ENCODE measurements at regions not wholly inside any gene's neighbourhood (a gene's known extent, or its start where the extent isn't known, plus 50 kb on each side); places are given as distances from the start of the nearest gene placed in this dataset.

DNA sequence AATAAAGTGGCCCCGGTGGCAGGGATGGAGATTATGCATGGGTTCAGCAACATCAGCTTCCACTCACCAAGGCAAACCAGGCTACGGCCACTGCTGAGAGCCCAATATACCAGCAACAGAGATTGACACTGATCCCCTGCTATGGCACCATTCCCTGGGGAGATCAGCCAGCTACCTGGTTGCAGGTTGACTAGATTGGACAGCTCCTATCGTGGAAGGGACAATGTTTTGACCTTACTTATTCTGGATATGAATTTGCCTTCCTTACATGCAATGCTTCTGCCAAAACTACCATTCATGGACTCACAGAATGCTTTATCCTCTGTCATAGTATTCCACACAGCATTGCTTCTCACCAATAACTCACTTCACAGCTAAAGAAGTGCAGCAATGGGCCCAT, 174.8 kb upstream of the TNFAIP3 start:
- TF ChIP-seq, protein P1, sequence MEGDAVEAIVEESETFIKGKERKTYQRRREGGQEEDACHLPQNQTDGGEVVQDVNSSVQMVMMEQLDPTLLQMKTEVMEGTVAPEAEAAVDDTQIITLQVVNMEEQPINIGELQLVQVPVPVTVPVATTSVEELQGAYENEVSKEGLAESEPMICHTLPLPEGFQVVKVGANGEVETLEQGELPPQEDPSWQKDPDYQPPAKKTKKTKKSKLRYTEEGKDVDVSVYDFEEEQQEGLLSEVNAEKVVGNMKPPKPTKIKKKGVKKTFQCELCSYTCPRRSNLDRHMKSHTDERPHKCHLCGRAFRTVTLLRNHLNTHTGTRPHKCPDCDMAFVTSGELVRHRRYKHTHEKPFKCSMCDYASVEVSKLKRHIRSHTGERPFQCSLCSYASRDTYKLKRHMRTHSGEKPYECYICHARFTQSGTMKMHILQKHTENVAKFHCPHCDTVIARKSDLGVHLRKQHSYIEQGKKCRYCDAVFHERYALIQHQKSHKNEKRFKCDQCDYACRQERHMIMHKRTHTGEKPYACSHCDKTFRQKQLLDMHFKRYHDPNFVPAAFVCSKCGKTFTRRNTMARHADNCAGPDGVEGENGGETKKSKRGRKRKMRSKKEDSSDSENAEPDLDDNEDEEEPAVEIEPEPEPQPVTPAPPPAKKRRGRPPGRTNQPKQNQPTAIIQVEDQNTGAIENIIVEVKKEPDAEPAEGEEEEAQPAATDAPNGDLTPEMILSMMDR (IDR thresholded peaks at IDR 0.05) = no peak
- no peak for TF ChIP-seq POLR2A (IDR thresholded peaks at IDR 0.05)

All from vagina (tissue), 2 donors.